Endothelial cell of umbilical vein (primary cell): ENCODE measurements at regions not wholly inside any gene's neighbourhood (a gene's known extent, or its start where the extent isn't known, plus 50 kb on each side); places are given as distances from the start of the nearest gene placed in this dataset.

Experiments
- BruUV-seq: library from RNA; stranded (reverse); fragments of 400-500 nt; replicated peaks from 2 replicates; lab custom pipeline; 2021; lab: Mats Ljungman, UMichigan
- CTCF ChIA-PET: fragments of 300-600, 350-600 bp; sonication (Branson Sonifier 250); formaldehyde crosslinking; loops from one replicate; lab custom pipeline; 2021; ENCODE audit warnings: antibody characterized with exemption, inconsistent platforms; lab: Charles Lee
- POLR2A ChIA-PET: fragments of 300-600, 350-600 bp; sonication (Branson Sonifier 250); formaldehyde crosslinking; loops from one replicate; lab custom pipeline; 2021; ENCODE audit warnings: antibody characterized with exemption, inconsistent platforms; lab: Charles Lee
- DNase-seq: peaks from one replicate; pipeline ENCODE4 v3.0.0-alpha.2; 2011; ENCODE audit warnings: low read depth, low spot score
- FAIRE-seq: peaks from 2 replicates; lab custom pipeline; 2011; peaks lifted over from hg19 to GRCh38; lab: Jason Lieb, UNC
- H2AFZ ChIP-seq: 2 replicates; pipeline ENCODE4 v1.6.0; 2012; ENCODE audit warnings: low read depth, low read length, control low read depth, inconsistent platforms
- H3K27ac ChIP-seq: 2 replicates; pipeline ENCODE4 v1.5.1; 2011; ENCODE audit warnings: low read depth, mild to moderate bottlenecking, control low read depth, low read length, moderate library complexity; ENCODE audit not compliant: insufficient read depth
- H3K27me3 ChIP-seq, 2 experiments: 2 replicates each; pipeline versions ENCODE4 v1.6.0 to v1.6.1; 2011; ENCODE audit warnings: low read length in 2 of 2, mixed read lengths in 1 of 2; ENCODE audit not compliant: control insufficient read depth in 2 of 2, insufficient read depth in 2 of 2
- H3K36me3 ChIP-seq, 2 experiments: 2 replicates in 1 of 2; 3 replicates in 1 of 2; pipeline ENCODE4 v1.5.1; 2011; ENCODE audit warnings: low read length in 2 of 2, mild to moderate bottlenecking in 1 of 2, moderate library complexity in 1 of 2; ENCODE audit not compliant: control insufficient read depth in 2 of 2, insufficient read depth in 2 of 2; ENCODE audit errors: extremely low read depth in 1 of 2
- H3K4me1 ChIP-seq: 3 replicates; pipeline ENCODE4 v1.5.1; 2011; ENCODE audit warnings: mild to moderate bottlenecking, low read length; ENCODE audit not compliant: control insufficient read depth, insufficient read depth; ENCODE audit errors: extremely low read depth
- H3K4me2 ChIP-seq: 2 replicates; pipeline ENCODE4 v1.6.1; 2011; ENCODE audit warnings: low read length, control low read depth, mixed read lengths; ENCODE audit not compliant: insufficient read depth
- H3K4me3 ChIP-seq, 3 experiments: fragments of 200-600 bp in 1 of 3; sonication (generic), shearing (Covaris generic) in 1 of 3; replicated peaks in 1 of 3; 2 replicates each; pipeline ENCODE4 v1.5.1; 2011 to 2016; ENCODE audit warnings: control low read depth in 3 of 3, low read length in 3 of 3, mild to moderate bottlenecking in 2 of 3, inconsistent platforms in 1 of 3, low read depth in 1 of 3, moderate library complexity in 1 of 3; ENCODE audit not compliant: insufficient read depth in 1 of 3
- H3K79me2 ChIP-seq: 2 replicates; pipeline ENCODE4 v1.6.0; 2012; ENCODE audit warnings: low read length, inconsistent platforms; ENCODE audit not compliant: control insufficient read depth, insufficient read depth
- H3K9ac ChIP-seq: replicated peaks from 2 replicates; pipeline ENCODE3; 2011; ENCODE audit warnings: low read length, control low read depth; ENCODE audit not compliant: insufficient read depth; ENCODE audit errors: extremely low read depth
- H3K9me1 ChIP-seq: replicated peaks from 3 replicates; pipeline ENCODE4 v1.6.0; 2011; ENCODE audit warnings: mild to moderate bottlenecking, low read length; ENCODE audit not compliant: control insufficient read depth, insufficient read depth; ENCODE audit errors: extremely low read depth
- H3K9me3 ChIP-seq: replicated peaks from 2 replicates; pipeline ENCODE4 v1.5.1; 2012; ENCODE audit warnings: low read length, inconsistent platforms; ENCODE audit not compliant: control insufficient read depth, insufficient read depth
- H4K20me1 ChIP-seq: replicated peaks from 2 replicates; pipeline ENCODE3; 2011; ENCODE audit warnings: mild to moderate bottlenecking, low read length; ENCODE audit not compliant: control insufficient read depth, insufficient read depth; ENCODE audit errors: extremely low read depth
- CTCF ChIP-seq, 2 donors: IDR thresholded peaks; 1 replicate in 1 of 2; 2 replicates in 1 of 2; pipeline ENCODE4 v1.5.1; 2011; ENCODE audit warnings: low read length in 2 of 2, mild to moderate bottlenecking in 2 of 2, moderate library complexity in 2 of 2, control low read depth in 1 of 2, inconsistent platforms in 1 of 2, low read depth in 1 of 2; ENCODE audit not compliant: insufficient read depth in 1 of 2; ENCODE audit errors: extremely low read depth in 1 of 2
- EZH2 ChIP-seq: IDR thresholded peaks from 2 replicates; pipeline ENCODE4 v1.6.1; 2012; ENCODE audit warnings: borderline replicate concordance, low read depth, mild to moderate bottlenecking, moderate library complexity, low read length, inconsistent platforms; ENCODE audit not compliant: severe bottlenecking
- FOS ChIP-seq: IDR thresholded peaks from 2 replicates; pipeline ENCODE4 v1.6.1; 2011; ENCODE audit warnings: mild to moderate bottlenecking, low read length, moderate library complexity, borderline replicate concordance; ENCODE audit not compliant: insufficient read depth
- GATA2 ChIP-seq: IDR thresholded peaks from 2 replicates; pipeline ENCODE4 v1.7.0; 2011; ENCODE audit warnings: low read depth, mild to moderate bottlenecking, moderate library complexity, mixed read lengths, low read length; ENCODE audit not compliant: insufficient read length, insufficient read depth
- JUN ChIP-seq: IDR thresholded peaks from 2 replicates; pipeline ENCODE4 v1.6.1; 2011; ENCODE audit warnings: borderline replicate concordance, low read depth; ENCODE audit not compliant: insufficient read length, insufficient read depth
- MAX ChIP-seq: IDR thresholded peaks from 2 replicates; pipeline ENCODE4 v1.6.1; 2011; ENCODE audit not compliant: insufficient read depth, insufficient read length
- MYC ChIP-seq: IDR thresholded peaks from one replicate; pipeline ENCODE4 v1.6.1; 2011; ENCODE audit warnings: mild to moderate bottlenecking, low read depth, low read length
- POLR2A ChIP-seq: IDR thresholded peaks from 2 replicates; pipeline ENCODE4 v1.6.1; 2012; ENCODE audit warnings: low read depth, mild to moderate bottlenecking, control low read depth, low read length
- POLR2AphosphoS5 ChIP-seq: IDR thresholded peaks from 2 replicates; pipeline ENCODE4 v1.6.1; 2012; ENCODE audit warnings: low read depth, mild to moderate bottlenecking, control low read depth, low read length, moderate library complexity; ENCODE audit not compliant: insufficient read depth
- dilution Hi-C: fragments of 300-500 bp; cut with MboI; formaldehyde crosslinking; loops from one replicate; pipeline ENCODE4 v1.15.0; 2019; ENCODE audit warnings: low sequenced_read_pairs; ENCODE audit not compliant: extremely low pct_ligation_motif_present
- intact Hi-C: fragments of 100-400 bp; cut with micrococcal nuclease; formaldehyde crosslinking; loops from one replicate; pipeline ENCODE4 v1.10.0; 2022

- no peak overlapping the region for H3K4me3 ChIP-seq
- H3K36me3 ChIP-seq: no peaks in the 10 kb centered on the region
- DNase-seq (no peak), FAIRE-seq (no peak)
- intact Hi-C loops: no loop called here
- H3K9me3 ChIP-seq: peaks cover 3% of the 10 kb centered on the region
- dilution Hi-C loops: no loop called here
- no peak overlapping the region for H3K9ac ChIP-seq
- no peak for TF ChIP-seq MAX
- no peak for TF ChIP-seq POLR2A
- TF ChIP-seq POLR2AphosphoS5: no peak
- no peak for TF ChIP-seq CTCF (IDR thresholded peaks at IDR 0.05; ENCODE audit: extremely low read depth in 1 of 2, insufficient read depth in 1 of 2, low read depth in 1 of 2, low read length in 2 of 2)
- no peak for TF ChIP-seq EZH2
- TF ChIP-seq GATA2: no peak
- no peak for TF ChIP-seq MYC
- TF ChIP-seq JUN: no peak
- TF ChIP-seq FOS: no peak
- ChIA-PET POLR2A (no interaction called here), CTCF (no interaction called here)
- no peak overlapping the region for H3K27ac ChIP-seq
- no peaks in the 10 kb centered on the region for H3K27me3 ChIP-seq
- no TSS peak for BruUV-seq
- no peak overlapping the region for H3K4me2 ChIP-seq
- H3K79me2 ChIP-seq: no peaks in the 10 kb centered on the region
- no peaks in the 10 kb centered on the region for H3K4me1 ChIP-seq
- H2AFZ ChIP-seq: no peak overlapping the region
- no peaks in the 10 kb centered on the region for H3K9me1 ChIP-seq
- no peaks in the 10 kb centered on the region for H4K20me1 ChIP-seq
These were observed 1652.8 kb downstream of the LRRC4C start for GRCh38 chr11:39806652-39807051.
